A549 (cell line): ENCODE measurements at regions not wholly inside any gene's neighbourhood (a gene's known extent, or its start where the extent isn't known, plus 50 kb on each side); places are given as distances from the start of the nearest gene placed in this dataset.

Experiments used
- CTCF ChIP-seq: fragments of >200 bp; sonication (Bioruptor Twin); formaldehyde crosslinking; IDR thresholded peaks from 3 replicates; pipeline ENCODE4 v1.5.1; 2016
- EHF ChIP-seq: fragments of 250-450 bp; sonication (Bioruptor Pico); IDR thresholded peaks from 2 replicates; pipeline ENCODE4 v1.5.0; 2020; ENCODE audit warnings: mild to moderate bottlenecking
- ESRRA ChIP-seq: fragments of 150-350 bp; IDR thresholded peaks from 2 replicates; pipeline ENCODE4 v1.6.1; 2014; ENCODE audit warnings: mild to moderate bottlenecking, low read length, borderline replicate concordance
- HOXB13 ChIP-seq: fragments of 250-450 bp; sonication (Bioruptor Pico); IDR thresholded peaks from 2 replicates; pipeline ENCODE4 v1.5.0; 2020; ENCODE audit warnings: low read depth, mild to moderate bottlenecking, moderate library complexity
- KDM5A ChIP-seq: fragments of 200-600 bp; sonication (generic); IDR thresholded peaks from 2 replicates; pipeline ENCODE4 v1.6.1; 2016; ENCODE audit warnings: antibody characterized with exemption, mild to moderate bottlenecking
- MAZ ChIP-seq: fragments of 150-350 bp; IDR thresholded peaks from 2 replicates; pipeline ENCODE4 v1.6.1; 2014; ENCODE audit warnings: antibody characterized with exemption, low read depth, low read length, borderline replicate concordance
- NFE2L2 ChIP-seq: fragments of 150-350 bp; conservative IDR thresholded peaks from 2 replicates; pipeline ENCODE4 v1.6.1; 2014; ENCODE audit warnings: low read length
- PHF8 ChIP-seq: fragments of 200-600 bp; sonication (generic); IDR thresholded peaks from 2 replicates; pipeline ENCODE4 v1.6.1; 2016; ENCODE audit warnings: low read depth, mild to moderate bottlenecking, antibody characterized with exemption, moderate library complexity, borderline replicate concordance
- REST ChIP-seq: fragments of 200-600 bp; sonication (generic); IDR thresholded peaks from 2 replicates; pipeline ENCODE4 v1.6.1; 2016; ENCODE audit warnings: antibody characterized with exemption, mild to moderate bottlenecking, moderate library complexity

- TF ChIP-seq PHF8 (no peak), NFE2L2 (no peak), CTCF (no peak), EHF (no peak), HOXB13 (CRISPR knock-in tag) (no peak), REST (no peak), MAZ (no peak), ESRRA (no peak), KDM5A (no peak)
These were observed 2020.1 kb upstream of the PRR20A start for GRCh38 chr13:55120631-55121030.
